ENCODE measurements at regions not wholly inside any gene's neighbourhood (a gene's known extent, or its start where the extent isn't known, plus 50 kb on each side); places are given as distances from the start of the nearest gene placed in this dataset.

DNA sequence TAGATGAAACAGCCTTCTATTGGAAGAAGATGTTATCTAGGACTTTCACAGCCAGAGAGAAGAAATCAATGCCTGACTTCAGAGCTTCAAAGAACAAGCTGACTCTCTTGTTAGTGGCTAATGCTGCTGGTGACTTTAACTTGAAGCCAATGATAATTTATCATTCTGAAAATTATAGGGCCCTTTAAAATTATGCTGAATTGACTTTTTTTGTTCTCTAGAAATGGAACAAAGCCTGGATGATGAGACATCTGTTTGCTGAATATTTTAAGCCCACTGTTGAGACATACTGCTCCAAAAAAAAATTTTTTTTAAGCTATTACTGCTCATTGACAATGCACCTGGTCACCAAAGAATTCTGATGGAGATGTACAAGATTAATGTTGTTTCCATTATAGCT, 189.2 kb downstream of the MBL2 start:
- peaks cover 12% of the 10 kb centered on the region for H3K4me1 Mint-ChIP-seq (ENCODE audit: low read depth, unreplicated experiment)
- CTCF ChIA-PET, result no interaction called here
- H3K36me3 Mint-ChIP-seq (ENCODE audit: insufficient read depth, unreplicated experiment), result peaks cover 5% of the 10 kb centered on the region
- no peak for DNase-seq
- H3K27me3 Mint-ChIP-seq (ENCODE audit: unreplicated experiment), result no peaks in the 10 kb centered on the region
- H3K9me3 Mint-ChIP-seq (ENCODE audit: low read depth, unreplicated experiment), result peaks cover 31% of the 10 kb centered on the region
- H3K27ac Mint-ChIP-seq (ENCODE audit: unreplicated experiment), result no peak overlapping the region
- no peak overlapping the region for H3K4me3 Mint-ChIP-seq (ENCODE audit: low read depth, unreplicated experiment)
- no peak for TF ChIP-seq CTCF (IDR thresholded peaks at IDR 0.05; ENCODE audit: unreplicated experiment)
- intact Hi-C loops (cut with micrococcal nuclease; ENCODE audit: unreplicated experiment), result no loop called here
- BruUV-seq (replicated peaks), result no TSS peak

GRCh38 chr10:52586710-52587109, 185.9 kb downstream of the MBL2 start:
- H3K9me3 Mint-ChIP-seq (ENCODE audit: low read depth, unreplicated experiment), result peaks cover 35% of the 10 kb centered on the region
- TF ChIP-seq CTCF (IDR thresholded peaks at IDR 0.05; ENCODE audit: unreplicated experiment), result no peak
- intact Hi-C loops (cut with micrococcal nuclease; ENCODE audit: unreplicated experiment), result no loop called here
- no peak overlapping the region for H3K4me3 Mint-ChIP-seq (ENCODE audit: low read depth, unreplicated experiment)
- CTCF ChIA-PET, result no interaction called here
- peaks cover 5% of the 10 kb centered on the region for H3K36me3 Mint-ChIP-seq (ENCODE audit: insufficient read depth, unreplicated experiment)
- no peak for DNase-seq
- H3K27ac Mint-ChIP-seq (ENCODE audit: unreplicated experiment), result no peak overlapping the region
- no peaks in the 10 kb centered on the region for H3K4me1 Mint-ChIP-seq (ENCODE audit: low read depth, unreplicated experiment)
- BruUV-seq (replicated peaks), result no TSS peak
- no peaks in the 10 kb centered on the region for H3K27me3 Mint-ChIP-seq (ENCODE audit: unreplicated experiment)

GRCh38 chr10:52597189-52597863, 175.3 kb downstream of the MBL2 start:
- Mint-ChIP-seq H3K4me1 (ENCODE audit: low read depth, unreplicated experiment) (peaks cover 18% of the 10 kb centered on the region), H3K27ac (ENCODE audit: unreplicated experiment) (no peak overlapping the region), H3K9me3 (ENCODE audit: low read depth, unreplicated experiment) (no peaks in the 10 kb centered on the region), H3K27me3 (ENCODE audit: unreplicated experiment) (no peaks in the 10 kb centered on the region), H3K4me3 (ENCODE audit: low read depth, unreplicated experiment) (no peak overlapping the region), H3K36me3 (ENCODE audit: insufficient read depth, unreplicated experiment) (no peaks in the 10 kb centered on the region)
- no peak for DNase-seq
- BruUV-seq (replicated peaks), result no TSS peak
- CTCF ChIA-PET, result no interaction called here
- intact Hi-C loops (cut with micrococcal nuclease; ENCODE audit: unreplicated experiment), result loop anchor here (5.0 kb wide), 1 partner anchor 40 kb away; no protein-coding TSS in a partner anchor
- no peak for TF ChIP-seq CTCF (IDR thresholded peaks at IDR 0.05; ENCODE audit: unreplicated experiment)

DNA sequence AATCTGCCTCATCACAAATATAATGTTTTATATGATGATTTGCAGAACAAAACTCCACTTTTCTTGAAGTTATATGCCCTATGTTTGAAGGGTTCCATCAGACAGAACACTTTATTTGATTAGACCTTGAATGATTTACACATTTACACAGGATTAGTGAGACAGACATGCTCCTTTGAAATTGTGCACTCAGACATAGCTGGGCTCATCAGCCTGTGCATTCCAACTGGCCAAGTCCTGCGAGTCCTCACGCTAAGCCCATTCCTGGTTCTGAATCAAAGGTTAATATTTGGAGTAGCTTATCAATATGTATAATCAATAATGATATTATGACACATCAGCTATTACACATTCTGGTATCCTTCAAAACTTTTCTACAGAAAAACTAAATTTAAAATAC, 173.6 kb downstream of the MBL2 start:
- CTCF ChIA-PET, result no interaction called here
- Mint-ChIP-seq H3K9me3 (ENCODE audit: low read depth, unreplicated experiment) (no peaks in the 10 kb centered on the region), H3K36me3 (ENCODE audit: insufficient read depth, unreplicated experiment) (no peaks in the 10 kb centered on the region), H3K4me3 (ENCODE audit: low read depth, unreplicated experiment) (no peak overlapping the region), H3K4me1 (ENCODE audit: low read depth, unreplicated experiment) (peaks cover 18% of the 10 kb centered on the region), H3K27me3 (ENCODE audit: unreplicated experiment) (no peaks in the 10 kb centered on the region), H3K27ac (ENCODE audit: unreplicated experiment) (no peak overlapping the region)
- BruUV-seq (replicated peaks), result no TSS peak
- no peak for DNase-seq
- intact Hi-C loops (cut with micrococcal nuclease; ENCODE audit: unreplicated experiment), result loop anchor here (5.0 kb wide), 1 partner anchor 38 kb away; no protein-coding TSS in a partner anchor
- TF ChIP-seq CTCF (IDR thresholded peaks at IDR 0.05; ENCODE audit: unreplicated experiment), result no peak
